ENCODE measurements at regions not wholly inside any gene's neighbourhood (a gene's known extent, or its start where the extent isn't known, plus 50 kb on each side); places are given as distances from the start of the nearest gene placed in this dataset.

DNA sequence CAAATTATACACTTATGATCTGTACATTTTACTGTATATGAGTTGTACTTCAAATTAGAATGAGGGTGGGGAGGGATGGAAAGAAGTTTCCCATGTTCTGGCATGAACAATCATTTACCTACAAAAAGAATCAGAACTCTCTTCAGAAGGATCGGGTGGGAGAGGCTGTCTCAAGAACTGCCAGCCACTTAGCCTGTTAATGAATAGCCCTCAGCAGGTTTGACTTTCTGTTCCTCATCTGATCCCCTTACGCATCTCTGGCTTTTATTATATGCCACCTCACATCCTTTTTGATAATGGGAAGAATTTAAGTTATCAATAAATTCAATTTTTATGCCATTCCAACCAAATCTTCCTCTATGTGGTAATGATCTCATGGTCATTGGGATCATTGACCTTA lies 168.3 kb upstream of the TGFBR2 start:
- TF ChIP-seq POLR2AphosphoS5 (IDR thresholded peaks at IDR 0.05): no peak
- no peak for TF ChIP-seq MXI1 (conservative IDR thresholded peaks at IDR 0.05; ENCODE audit: poor library complexity, severe bottlenecking)
- no peak for TF ChIP-seq EZH2 (IDR thresholded peaks at IDR 0.05; ENCODE audit: borderline replicate concordance, insufficient read depth, low read length, poor library complexity, severe bottlenecking)
- TF ChIP-seq TAF1 (IDR thresholded peaks at IDR 0.05; ENCODE audit: low read depth): no peak
- TF ChIP-seq REST (IDR thresholded peaks at IDR 0.05; ENCODE audit: borderline replicate concordance): no peak
- no peak for TF ChIP-seq SMC3 (conservative IDR thresholded peaks at IDR 0.05; ENCODE audit: poor library complexity)
- TF ChIP-seq RAD21 (conservative IDR thresholded peaks at IDR 0.05): no peak
- no peak for TF ChIP-seq EP300 (conservative IDR thresholded peaks at IDR 0.05; ENCODE audit: poor library complexity, severe bottlenecking)
- TF ChIP-seq, protein P1, sequence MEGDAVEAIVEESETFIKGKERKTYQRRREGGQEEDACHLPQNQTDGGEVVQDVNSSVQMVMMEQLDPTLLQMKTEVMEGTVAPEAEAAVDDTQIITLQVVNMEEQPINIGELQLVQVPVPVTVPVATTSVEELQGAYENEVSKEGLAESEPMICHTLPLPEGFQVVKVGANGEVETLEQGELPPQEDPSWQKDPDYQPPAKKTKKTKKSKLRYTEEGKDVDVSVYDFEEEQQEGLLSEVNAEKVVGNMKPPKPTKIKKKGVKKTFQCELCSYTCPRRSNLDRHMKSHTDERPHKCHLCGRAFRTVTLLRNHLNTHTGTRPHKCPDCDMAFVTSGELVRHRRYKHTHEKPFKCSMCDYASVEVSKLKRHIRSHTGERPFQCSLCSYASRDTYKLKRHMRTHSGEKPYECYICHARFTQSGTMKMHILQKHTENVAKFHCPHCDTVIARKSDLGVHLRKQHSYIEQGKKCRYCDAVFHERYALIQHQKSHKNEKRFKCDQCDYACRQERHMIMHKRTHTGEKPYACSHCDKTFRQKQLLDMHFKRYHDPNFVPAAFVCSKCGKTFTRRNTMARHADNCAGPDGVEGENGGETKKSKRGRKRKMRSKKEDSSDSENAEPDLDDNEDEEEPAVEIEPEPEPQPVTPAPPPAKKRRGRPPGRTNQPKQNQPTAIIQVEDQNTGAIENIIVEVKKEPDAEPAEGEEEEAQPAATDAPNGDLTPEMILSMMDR (IDR thresholded peaks at IDR 0.05; ENCODE audit: poor library complexity, severe bottlenecking): no peak
- no peak overlapping the region for H3K27ac ChIP-seq (ENCODE audit: low read length)

DNA sequence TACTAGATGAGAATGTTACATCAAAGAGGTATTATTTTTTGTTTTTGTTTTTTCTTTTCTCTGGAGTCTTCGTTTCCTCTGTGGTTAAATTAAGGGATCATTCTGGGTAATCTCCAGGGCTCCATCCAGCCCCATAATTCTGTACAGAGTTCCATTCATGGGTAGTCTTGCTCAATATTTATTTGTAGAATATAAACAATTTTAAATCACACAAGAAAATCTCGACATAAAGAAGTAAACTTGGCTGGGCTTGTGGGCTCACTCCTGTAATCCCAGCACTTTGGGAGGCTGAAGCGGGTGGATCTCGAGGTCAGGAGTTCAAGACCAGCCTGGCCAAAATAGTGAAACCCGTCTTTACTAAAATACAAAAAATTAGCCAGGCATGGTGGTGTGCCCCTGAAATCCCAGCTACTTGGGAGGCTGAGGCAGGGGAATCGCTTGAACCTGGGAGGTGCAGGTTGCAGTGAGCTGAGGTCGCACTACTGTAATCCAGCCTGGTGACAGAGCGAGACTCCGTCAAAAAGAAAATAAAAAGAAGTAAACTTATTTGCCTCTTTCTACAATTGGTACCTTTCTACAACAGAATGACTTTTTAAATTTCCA lies 166.8 kb upstream of the TGFBR2 start:
- Histone ChIP-seq H2AFZ (ENCODE audit: low read depth, low read length) (no peak overlapping the region), H3K36me3 (ENCODE audit: insufficient read depth, low read length) (no peaks in the 10 kb centered on the region), H3K9me3 (ENCODE audit: low read length) (no peaks in the 10 kb centered on the region), H4K20me1 (ENCODE audit: insufficient read depth) (no peaks in the 10 kb centered on the region), H3F3A (ENCODE audit: insufficient read depth, low read length, poor library complexity, severe bottlenecking) (no peaks in the 10 kb centered on the region), H3K27me3 (ENCODE audit: insufficient read depth, low read depth, low read length) (no peaks in the 10 kb centered on the region), H3K9ac (ENCODE audit: low read length) (no peak overlapping the region), H3K4me2 (ENCODE audit: low read length) (no peak overlapping the region), H3K4me3 (ENCODE audit: low read length) (no peak overlapping the region), H3K9me2 (ENCODE audit: insufficient read depth, low read length) (no peaks in the 10 kb centered on the region), H3K27ac (ENCODE audit: low read length) (no peak overlapping the region), H3K79me2 (replicated peaks; ENCODE audit: insufficient read depth, low read length) (no peaks in the 10 kb centered on the region)
- TF ChIP-seq POLR2AphosphoS5 (IDR thresholded peaks at IDR 0.05) (no peak), EZH2 (IDR thresholded peaks at IDR 0.05; ENCODE audit: borderline replicate concordance, insufficient read depth, low read length, poor library complexity, severe bottlenecking) (no peak), EP300 (conservative IDR thresholded peaks at IDR 0.05; ENCODE audit: poor library complexity, severe bottlenecking) (no peak), RAD21 (conservative IDR thresholded peaks at IDR 0.05) (no peak), REST (IDR thresholded peaks at IDR 0.05; ENCODE audit: borderline replicate concordance) (no peak), SMC3 (conservative IDR thresholded peaks at IDR 0.05; ENCODE audit: poor library complexity) (no peak), MXI1 (conservative IDR thresholded peaks at IDR 0.05; ENCODE audit: poor library complexity, severe bottlenecking) (no peak), TAF1 (IDR thresholded peaks at IDR 0.05; ENCODE audit: low read depth) (no peak)
- TF ChIP-seq, protein P1 (IDR thresholded peaks at IDR 0.05; ENCODE audit: poor library complexity, severe bottlenecking): no peak

More for the DNA sequence above, 168.3 kb upstream of the TGFBR2 start:
- Histone ChIP-seq H4K20me1 (ENCODE audit: insufficient read depth) (no peaks in the 10 kb centered on the region), H3K4me3 (ENCODE audit: low read length) (no peak overlapping the region), H3K9me3 (ENCODE audit: low read length) (no peaks in the 10 kb centered on the region), H3K27me3 (ENCODE audit: insufficient read depth, low read depth, low read length) (no peaks in the 10 kb centered on the region), H3K9ac (ENCODE audit: low read length) (no peak overlapping the region), H3K4me2 (ENCODE audit: low read length) (no peak overlapping the region), H3F3A (ENCODE audit: insufficient read depth, low read length, poor library complexity, severe bottlenecking) (no peaks in the 10 kb centered on the region), H2AFZ (ENCODE audit: low read depth, low read length) (no peak overlapping the region), H3K36me3 (ENCODE audit: insufficient read depth, low read length) (no peaks in the 10 kb centered on the region), H3K79me2 (replicated peaks; ENCODE audit: insufficient read depth, low read length) (no peaks in the 10 kb centered on the region), H3K9me2 (ENCODE audit: insufficient read depth, low read length) (no peaks in the 10 kb centered on the region)

Measured in neural cell (in vitro differentiated cells).